Hepatocyte (in vitro differentiated cells): ENCODE measurements at regions not wholly inside any gene's neighbourhood (a gene's known extent, or its start where the extent isn't known, plus 50 kb on each side); places are given as distances from the start of the nearest gene placed in this dataset.

ENCODE experiments used
- CTCF ChIP-seq: fragments of 200-600 bp; sonication (generic); IDR thresholded peaks from 2 replicates; pipeline ENCODE4 v1.5.1; 2016; ENCODE audit warnings: antibody characterized with exemption, mild to moderate bottlenecking; ENCODE audit not compliant: poor library complexity
- EZH2phosphoT487 ChIP-seq: fragments of 200-600 bp; sonication (generic); IDR thresholded peaks from one replicate; pipeline ENCODE4 v1.6.1; 2018; ENCODE audit warnings: antibody characterized with exemption, mild to moderate bottlenecking, low read depth, moderate library complexity; ENCODE audit not compliant: unreplicated experiment, severe bottlenecking

GRCh38 chrX:25928316-25928715 lies 209.8 kb upstream of the MAGEB18 start:
- TF ChIP-seq CTCF (no peak), EZH2phosphoT487 (no peak)
